GM12801 (cell line): ENCODE measurements at regions not wholly inside any gene's neighbourhood (a gene's known extent, or its start where the extent isn't known, plus 50 kb on each side); places are given as distances from the start of the nearest gene placed in this dataset.

Experiments
- TF ChIP-seq, protein P1 (sequence below): IDR thresholded peaks from one replicate; pipeline ENCODE4 v1.5.1; 2011; ENCODE audit warnings: control low read depth; ENCODE audit not compliant: insufficient read length; ENCODE audit errors: extremely low read depth

DNA sequence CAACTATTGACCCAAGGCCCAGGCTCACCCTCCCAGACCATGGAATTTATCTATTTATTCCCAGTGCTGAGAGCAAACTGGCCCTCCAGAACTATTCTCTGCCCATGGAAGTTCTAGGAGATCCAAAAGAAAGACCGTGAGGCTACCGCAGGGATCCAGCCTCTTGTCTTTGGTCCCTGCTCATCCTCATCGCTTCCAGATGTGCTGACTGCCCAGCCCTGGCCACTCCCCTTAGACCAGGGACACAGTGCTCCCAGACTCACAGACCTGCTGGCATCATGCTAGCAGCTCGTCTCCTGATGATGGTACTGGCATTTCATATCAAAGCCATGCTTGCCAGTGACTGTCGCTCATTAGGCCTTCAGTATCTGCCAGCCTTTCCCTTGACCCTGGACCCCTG is 405.7 kb upstream of the PPP2R3A start:
- TF ChIP-seq, protein P1, sequence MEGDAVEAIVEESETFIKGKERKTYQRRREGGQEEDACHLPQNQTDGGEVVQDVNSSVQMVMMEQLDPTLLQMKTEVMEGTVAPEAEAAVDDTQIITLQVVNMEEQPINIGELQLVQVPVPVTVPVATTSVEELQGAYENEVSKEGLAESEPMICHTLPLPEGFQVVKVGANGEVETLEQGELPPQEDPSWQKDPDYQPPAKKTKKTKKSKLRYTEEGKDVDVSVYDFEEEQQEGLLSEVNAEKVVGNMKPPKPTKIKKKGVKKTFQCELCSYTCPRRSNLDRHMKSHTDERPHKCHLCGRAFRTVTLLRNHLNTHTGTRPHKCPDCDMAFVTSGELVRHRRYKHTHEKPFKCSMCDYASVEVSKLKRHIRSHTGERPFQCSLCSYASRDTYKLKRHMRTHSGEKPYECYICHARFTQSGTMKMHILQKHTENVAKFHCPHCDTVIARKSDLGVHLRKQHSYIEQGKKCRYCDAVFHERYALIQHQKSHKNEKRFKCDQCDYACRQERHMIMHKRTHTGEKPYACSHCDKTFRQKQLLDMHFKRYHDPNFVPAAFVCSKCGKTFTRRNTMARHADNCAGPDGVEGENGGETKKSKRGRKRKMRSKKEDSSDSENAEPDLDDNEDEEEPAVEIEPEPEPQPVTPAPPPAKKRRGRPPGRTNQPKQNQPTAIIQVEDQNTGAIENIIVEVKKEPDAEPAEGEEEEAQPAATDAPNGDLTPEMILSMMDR: no peak

DNA sequence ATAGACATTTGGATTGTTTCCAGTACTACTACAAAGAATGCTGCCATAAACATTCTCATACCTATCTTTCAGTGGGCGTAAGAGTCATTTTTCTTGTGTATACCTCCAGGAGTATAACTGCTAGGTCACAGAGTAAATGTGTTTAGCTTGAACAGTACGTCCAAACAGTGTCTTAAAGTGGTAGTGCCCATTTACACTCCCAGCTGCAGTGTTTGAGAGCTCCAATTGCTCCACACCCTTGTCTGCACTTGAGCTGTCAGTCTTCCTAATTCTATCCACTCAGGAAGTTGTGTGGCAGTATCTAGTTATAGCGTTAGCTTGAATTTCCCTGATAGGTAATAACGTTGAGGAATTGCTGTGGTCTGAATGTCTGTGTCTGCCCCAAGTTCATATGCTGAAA is 404.7 kb upstream of the PPP2R3A start:
- TF ChIP-seq, protein P1: no peak

DNA sequence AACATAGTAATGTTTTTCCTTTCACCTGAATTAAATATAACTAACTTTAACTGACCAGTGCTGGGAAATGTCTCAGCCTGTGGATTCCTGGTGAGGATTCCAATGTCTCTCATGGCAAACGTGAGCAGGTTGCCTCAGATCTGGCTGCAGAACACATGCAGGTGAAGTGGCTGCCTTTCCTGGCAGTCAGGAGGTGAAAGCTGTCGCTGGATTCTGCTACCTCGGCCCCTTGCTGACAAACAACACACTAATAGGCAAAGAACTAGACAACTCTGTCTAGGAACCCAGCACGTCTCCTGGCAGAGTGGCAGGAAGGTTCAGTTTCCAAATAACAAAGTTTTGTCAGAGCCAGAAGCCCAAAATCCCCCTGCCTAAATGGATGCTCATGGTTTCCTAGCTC is 400.8 kb upstream of the PPP2R3A start:
- TF ChIP-seq, protein P1: no peak

DNA sequence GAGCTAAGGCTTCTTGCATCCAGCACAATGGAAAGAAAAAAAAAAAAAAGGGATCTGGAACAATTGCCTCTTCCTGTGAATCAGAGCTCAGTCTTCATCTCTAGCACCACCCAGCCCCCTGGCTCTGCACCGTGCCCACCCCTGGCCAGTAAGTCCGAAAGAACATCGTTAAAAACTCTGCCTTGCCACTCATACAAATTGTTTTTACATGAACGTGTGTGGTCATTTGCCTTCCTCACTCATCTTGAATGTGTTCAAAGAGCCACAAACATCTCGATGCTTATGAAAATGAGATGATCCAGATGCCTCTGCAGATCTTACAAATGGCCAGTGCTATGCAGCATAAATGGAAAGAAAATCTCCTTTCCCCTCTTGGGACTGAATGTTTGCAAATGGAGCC is 400.0 kb upstream of the PPP2R3A start:
- TF ChIP-seq, protein P1: no peak

DNA sequence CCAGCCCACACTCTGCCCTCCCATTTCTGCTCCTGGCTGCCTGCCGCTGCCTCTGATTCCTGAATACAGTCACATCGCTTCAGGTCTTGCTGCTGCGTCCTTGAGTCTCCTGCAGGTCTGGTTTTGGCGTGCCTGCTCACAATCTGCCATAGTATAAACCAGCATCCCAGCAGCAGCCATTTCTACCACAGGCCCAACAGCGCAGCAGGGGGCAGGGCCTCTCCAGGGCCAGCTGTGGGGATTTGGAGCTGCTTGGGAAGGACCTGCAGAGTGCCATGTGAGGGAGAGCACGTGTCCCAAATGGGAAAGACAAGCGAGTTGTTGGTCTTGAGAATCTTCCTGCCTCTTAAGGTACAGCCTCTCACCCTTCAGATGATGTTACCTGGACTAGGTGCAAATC is 398.3 kb upstream of the PPP2R3A start:
- TF ChIP-seq, protein P1: no peak

DNA sequence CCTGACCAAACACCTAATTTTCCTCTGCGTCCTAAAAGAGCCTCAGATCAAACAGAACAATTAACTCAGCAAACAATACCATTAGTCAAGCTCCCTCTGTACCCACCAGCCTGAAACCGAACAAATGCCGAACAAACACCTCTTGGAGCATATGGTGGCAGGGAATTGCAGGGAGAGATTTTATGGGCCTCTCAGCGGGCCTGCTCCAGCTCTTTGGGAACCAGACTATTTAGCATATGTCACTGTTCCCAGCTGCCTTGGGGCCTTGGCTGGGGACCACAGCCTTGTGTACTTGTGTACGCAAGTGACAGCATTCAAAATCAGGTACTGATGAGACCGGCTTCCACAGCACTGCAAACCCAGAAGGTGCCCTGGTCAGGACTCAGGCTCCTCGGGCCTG is 388.8 kb upstream of the PPP2R3A start:
- TF ChIP-seq, protein P1: no peak

DNA sequence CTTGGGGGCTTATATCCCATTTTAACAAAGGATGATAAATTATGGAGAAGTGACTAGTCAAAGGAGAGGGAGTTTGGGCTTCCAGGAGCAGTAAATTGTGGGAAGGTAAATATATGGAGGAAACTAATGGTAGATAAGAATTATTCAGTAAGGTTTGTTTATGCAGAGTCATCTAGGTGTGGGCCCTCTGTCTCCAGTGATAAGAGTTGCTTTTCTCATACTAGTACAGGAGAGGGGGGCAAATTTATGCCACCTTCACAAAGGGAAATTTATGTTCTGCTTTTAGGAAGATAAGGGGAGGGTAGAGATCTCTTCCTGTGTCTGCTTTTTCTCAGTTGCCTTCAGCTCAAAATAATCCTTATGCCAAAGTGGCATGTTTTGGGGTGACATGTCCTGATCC is 383.7 kb upstream of the PPP2R3A start:
- TF ChIP-seq, protein P1: no peak

DNA sequence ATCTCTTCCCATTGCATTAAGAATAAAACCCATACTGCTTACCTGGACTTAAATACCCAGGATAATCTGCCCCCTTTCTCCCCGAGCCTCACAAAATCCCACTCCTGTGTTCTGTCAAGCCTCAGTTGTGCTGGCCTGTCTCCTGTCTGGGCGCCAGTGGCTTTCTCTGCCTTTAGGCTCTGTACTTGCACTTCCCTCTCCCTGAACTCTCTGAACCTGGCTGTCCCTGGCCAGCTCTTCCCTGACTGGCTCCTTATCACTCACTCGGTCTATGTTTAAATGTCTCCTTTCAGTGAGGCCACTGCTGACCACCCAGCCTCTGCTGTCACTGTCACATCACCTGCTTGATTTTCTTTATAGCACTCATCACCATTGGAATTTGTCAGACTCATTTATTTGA is 382.7 kb upstream of the PPP2R3A start:
- TF ChIP-seq, protein P1: no peak
